ENCODE measurements at regions not wholly inside any gene's neighbourhood (a gene's known extent, or its start where the extent isn't known, plus 50 kb on each side); places are given as distances from the start of the nearest gene placed in this dataset.
"Not testable (repeated sequence)": the region's sequence is repeated elsewhere in the genome, so short reads cannot be mapped to it uniquely, and the experiment has no call there.

DNA sequence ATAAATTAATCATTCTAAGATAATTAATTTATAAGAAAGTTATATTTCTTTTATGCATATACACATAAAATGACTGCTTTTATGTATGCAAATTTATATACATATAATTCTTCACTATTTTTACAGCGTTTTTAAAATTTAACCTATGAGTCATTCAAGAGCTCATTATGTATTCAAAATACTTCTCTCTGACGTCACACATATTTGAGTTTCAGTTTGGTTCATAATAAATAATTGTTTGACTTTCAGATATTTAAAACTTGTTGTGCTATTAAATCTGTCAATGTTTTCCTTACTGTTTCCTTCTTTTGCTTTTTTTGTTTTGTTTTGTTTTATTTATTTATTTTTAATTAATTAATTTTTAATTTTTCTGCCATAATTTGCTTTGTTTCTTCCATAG, 467.5 kb upstream of the ADGRB3 start:
- no peaks in the 10 kb centered on the region for H3K27me3 Mint-ChIP-seq (ENCODE audit: low read depth, poor library complexity)
- no peak overlapping the region for H3K4me3 Mint-ChIP-seq
- peaks cover 10% of the 10 kb centered on the region for H3K9me3 Mint-ChIP-seq
- no peak overlapping the region for H3K27ac Mint-ChIP-seq
- peaks cover 27% of the 10 kb centered on the region for H3K4me1 Mint-ChIP-seq
- TF ChIP-seq, protein P1, sequence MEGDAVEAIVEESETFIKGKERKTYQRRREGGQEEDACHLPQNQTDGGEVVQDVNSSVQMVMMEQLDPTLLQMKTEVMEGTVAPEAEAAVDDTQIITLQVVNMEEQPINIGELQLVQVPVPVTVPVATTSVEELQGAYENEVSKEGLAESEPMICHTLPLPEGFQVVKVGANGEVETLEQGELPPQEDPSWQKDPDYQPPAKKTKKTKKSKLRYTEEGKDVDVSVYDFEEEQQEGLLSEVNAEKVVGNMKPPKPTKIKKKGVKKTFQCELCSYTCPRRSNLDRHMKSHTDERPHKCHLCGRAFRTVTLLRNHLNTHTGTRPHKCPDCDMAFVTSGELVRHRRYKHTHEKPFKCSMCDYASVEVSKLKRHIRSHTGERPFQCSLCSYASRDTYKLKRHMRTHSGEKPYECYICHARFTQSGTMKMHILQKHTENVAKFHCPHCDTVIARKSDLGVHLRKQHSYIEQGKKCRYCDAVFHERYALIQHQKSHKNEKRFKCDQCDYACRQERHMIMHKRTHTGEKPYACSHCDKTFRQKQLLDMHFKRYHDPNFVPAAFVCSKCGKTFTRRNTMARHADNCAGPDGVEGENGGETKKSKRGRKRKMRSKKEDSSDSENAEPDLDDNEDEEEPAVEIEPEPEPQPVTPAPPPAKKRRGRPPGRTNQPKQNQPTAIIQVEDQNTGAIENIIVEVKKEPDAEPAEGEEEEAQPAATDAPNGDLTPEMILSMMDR (IDR thresholded peaks at IDR 0.05) = no peak
- no peaks in the 10 kb centered on the region for H3K36me3 Mint-ChIP-seq (ENCODE audit: low read depth)
- DNase-seq = no peak

DNA sequence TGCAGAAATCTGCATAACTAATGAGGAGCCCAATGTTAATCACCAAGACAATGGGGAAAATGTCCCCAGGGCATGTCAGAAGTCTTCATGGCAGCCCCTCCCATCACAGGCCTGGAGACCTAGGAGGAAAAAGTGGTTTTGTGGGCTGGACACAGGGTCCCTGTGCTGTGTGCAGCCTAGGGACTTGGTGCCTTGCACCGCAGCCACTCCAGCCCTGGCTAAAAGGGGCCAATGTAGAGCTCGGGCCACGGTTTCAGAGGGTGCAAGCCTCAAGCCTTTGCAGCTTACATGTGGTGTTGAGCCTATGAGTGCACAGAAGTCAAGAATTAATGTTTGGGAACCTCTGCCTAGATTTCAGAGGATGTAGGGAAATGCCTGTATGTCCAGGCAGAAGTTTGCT, 474.3 kb upstream of the ADGRB3 start:
- H3K9me3 Mint-ChIP-seq = peaks cover 32% of the 10 kb centered on the region
- not testable (repeated sequence) for H3K27ac Mint-ChIP-seq; DNase-seq; H3K36me3 Mint-ChIP-seq (ENCODE audit: low read depth); H3K27me3 Mint-ChIP-seq (ENCODE audit: low read depth, poor library complexity); H3K4me3 Mint-ChIP-seq
- peaks cover 15% of the 10 kb centered on the region for H3K4me1 Mint-ChIP-seq

DNA sequence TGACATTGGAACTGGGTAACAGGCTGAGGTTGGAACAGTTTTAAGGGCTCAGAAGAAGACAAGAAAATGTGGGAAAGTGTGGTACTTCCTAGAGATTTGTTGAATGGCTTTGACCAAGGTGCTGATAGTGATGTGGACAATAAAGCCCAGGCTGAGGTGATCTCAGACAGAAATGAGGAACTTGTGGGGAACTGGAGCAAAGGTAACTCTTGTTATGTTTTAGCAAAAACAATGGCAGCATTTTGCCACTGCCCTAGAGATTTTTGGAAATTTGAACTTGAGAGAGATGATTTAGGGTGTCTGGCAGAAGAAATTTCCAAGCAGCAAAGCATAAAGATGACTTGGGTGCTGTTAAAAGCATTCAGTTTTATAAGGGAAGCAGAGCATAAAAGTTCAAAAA, 474.7 kb upstream of the ADGRB3 start:
- Mint-ChIP-seq H3K27me3 (ENCODE audit: low read depth, poor library complexity) (no peaks in the 10 kb centered on the region), H3K36me3 (ENCODE audit: low read depth) (no peaks in the 10 kb centered on the region), H3K9me3 (peaks cover 32% of the 10 kb centered on the region), H3K4me1 (peaks cover 11% of the 10 kb centered on the region), H3K4me3 (no peak overlapping the region), H3K27ac (no peak overlapping the region)
- DNase-seq = no peak
- TF ChIP-seq, protein P1 (IDR thresholded peaks at IDR 0.05) = no peak

DNA sequence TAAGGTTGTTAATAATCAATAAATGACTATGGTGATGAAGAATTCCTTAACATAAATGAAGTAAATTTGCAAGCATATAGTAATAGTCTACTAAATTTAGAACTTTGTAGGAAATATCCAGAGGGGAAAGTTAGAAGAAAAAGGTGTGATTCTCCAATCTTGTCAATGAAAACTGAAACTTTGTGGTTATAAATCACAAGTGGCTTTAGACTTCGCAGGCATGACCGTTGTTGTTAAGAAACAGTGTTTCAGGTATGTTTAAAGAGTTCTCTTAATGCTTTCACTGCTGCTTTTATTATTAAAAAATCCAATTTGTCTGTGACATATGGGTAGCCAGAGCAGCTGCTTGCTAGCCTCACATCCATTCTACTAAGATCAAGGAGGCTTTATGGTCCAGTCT, 475.6 kb upstream of the ADGRB3 start:
- H3K9me3 Mint-ChIP-seq = peaks cover 30% of the 10 kb centered on the region
- no peak for DNase-seq
- H3K4me3 Mint-ChIP-seq = no peak overlapping the region
- no peak overlapping the region for H3K27ac Mint-ChIP-seq
- no peaks in the 10 kb centered on the region for H3K27me3 Mint-ChIP-seq (ENCODE audit: low read depth, poor library complexity)
- TF ChIP-seq, protein P1 (IDR thresholded peaks at IDR 0.05) = no peak
- no peaks in the 10 kb centered on the region for H3K36me3 Mint-ChIP-seq (ENCODE audit: low read depth)
- H3K4me1 Mint-ChIP-seq = peaks cover 2% of the 10 kb centered on the region

DNA sequence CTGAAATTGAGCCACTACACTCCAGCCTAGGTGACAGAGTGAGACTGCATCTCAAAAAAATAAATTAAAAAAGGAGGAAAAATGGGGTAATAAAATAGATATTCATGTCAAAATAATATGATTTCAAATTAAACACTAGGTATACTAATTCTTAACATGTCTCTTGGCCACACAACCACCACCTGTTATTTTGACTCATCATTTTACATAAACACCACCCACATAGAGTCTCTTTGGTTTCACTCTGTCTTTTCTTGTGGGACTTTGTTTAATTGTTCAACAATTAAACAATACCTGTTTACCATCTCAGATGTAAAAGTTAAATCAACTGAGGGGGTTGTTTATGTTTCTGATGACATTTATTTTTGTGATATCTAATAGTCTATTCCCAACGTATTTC, 476.8 kb upstream of the ADGRB3 start:
- Mint-ChIP-seq H3K27ac (no peak overlapping the region), H3K4me1 (no peaks in the 10 kb centered on the region), H3K4me3 (no peak overlapping the region), H3K36me3 (ENCODE audit: low read depth) (no peaks in the 10 kb centered on the region), H3K9me3 (peaks cover 25% of the 10 kb centered on the region), H3K27me3 (ENCODE audit: low read depth, poor library complexity) (no peaks in the 10 kb centered on the region)
- no peak for DNase-seq
- TF ChIP-seq, protein P1 (IDR thresholded peaks at IDR 0.05) = no peak

DNA sequence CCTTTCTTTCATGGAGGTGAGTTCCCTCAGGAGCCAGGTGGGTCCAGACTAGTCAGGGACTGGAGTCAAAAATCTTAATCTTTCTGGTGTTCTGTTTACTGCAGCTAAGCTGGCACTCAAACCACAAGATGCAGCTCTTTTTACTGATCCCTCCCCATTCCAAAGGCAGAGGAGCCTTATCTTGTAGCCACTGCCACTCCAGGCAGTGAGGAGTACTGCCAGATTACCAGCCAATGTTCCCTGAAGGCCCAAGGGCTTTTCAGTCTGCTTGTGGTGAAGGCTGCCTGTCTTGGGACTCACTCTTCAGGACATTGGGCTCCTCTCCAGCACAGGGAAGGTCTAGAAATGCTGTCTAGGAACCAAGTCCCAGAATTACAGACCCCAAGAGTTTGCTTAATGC, 490.4 kb upstream of the ADGRB3 start:
- Mint-ChIP-seq H3K9me3 (no peaks in the 10 kb centered on the region), H3K36me3 (ENCODE audit: low read depth) (no peaks in the 10 kb centered on the region), H3K4me3 (no peak overlapping the region), H3K27ac (no peak overlapping the region), H3K27me3 (ENCODE audit: low read depth, poor library complexity) (peaks cover 4% of the 10 kb centered on the region), H3K4me1 (no peaks in the 10 kb centered on the region)
- DNase-seq = no peak
- TF ChIP-seq, protein P1 (IDR thresholded peaks at IDR 0.05) = no peak
